Astrocyte of the spinal cord (primary cell): ENCODE measurements at regions not wholly inside any gene's neighbourhood (a gene's known extent, or its start where the extent isn't known, plus 50 kb on each side); places are given as distances from the start of the nearest gene placed in this dataset.

Experiments
- DNase-seq: peaks from one replicate; pipeline ENCODE4 v3.0.0; 2011; ENCODE audit warnings: low read depth, low spot score
- H3K4me3 ChIP-seq: 2 replicates; pipeline ENCODE4 v1.5.1; 2011; ENCODE audit warnings: low read depth, mild to moderate bottlenecking, low read length, moderate library complexity
- CTCF ChIP-seq: IDR thresholded peaks from 2 replicates; pipeline ENCODE4 v1.5.1; 2012; ENCODE audit warnings: low read depth, mild to moderate bottlenecking, low read length, inconsistent platforms
- in situ Hi-C: cut with HindIII; loops from 2 replicates; pipeline ENCODE4 v1.10.0; 2017; ENCODE audit warnings: low sequenced_read_pairs

DNA sequence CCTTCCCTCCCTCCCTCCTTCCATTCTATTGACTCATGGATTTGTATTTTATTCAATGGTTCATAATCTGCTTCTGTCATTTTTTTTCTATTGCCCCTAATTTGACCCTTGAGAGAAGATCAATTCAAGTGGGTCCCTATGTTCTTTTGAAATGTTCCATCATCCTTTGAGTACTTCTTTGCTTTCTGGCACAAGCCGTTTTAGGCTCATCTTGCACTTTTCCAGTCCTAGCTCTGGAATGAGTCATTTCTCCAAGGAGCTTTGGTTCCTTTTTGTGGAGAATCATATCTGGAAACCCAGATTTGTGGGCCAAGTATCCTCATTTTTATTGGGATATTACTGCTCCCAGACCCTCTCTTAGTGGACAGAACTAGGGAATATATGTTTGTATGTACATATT lies 126.8 kb upstream of the PTPN3 start:
- TF ChIP-seq CTCF: no peak
- DNase-seq: no peak
- in situ Hi-C loops: no loop called here
- no peak overlapping the region for H3K4me3 ChIP-seq

DNA sequence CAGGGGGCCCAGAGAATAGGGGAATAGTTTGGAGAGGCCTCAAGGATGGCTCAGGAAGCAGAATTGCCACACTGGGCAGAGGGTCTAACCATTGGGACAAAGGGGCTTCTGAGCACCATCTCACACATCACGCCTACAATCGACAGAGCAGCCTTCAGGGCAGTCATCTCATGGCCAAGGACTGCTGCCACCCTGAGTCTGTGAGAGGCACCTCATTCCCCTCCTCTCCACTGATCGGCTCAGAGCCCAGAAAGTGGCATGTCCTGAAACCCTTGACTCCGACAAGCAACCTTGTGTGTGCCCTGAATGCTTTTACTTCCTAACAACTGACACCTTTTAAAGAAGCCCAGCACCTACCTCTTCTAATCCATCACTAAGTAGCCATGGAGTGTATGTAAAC lies 128.9 kb upstream of the PTPN3 start:
- H3K4me3 ChIP-seq: no peak overlapping the region
- in situ Hi-C loops: no loop called here

DNA sequence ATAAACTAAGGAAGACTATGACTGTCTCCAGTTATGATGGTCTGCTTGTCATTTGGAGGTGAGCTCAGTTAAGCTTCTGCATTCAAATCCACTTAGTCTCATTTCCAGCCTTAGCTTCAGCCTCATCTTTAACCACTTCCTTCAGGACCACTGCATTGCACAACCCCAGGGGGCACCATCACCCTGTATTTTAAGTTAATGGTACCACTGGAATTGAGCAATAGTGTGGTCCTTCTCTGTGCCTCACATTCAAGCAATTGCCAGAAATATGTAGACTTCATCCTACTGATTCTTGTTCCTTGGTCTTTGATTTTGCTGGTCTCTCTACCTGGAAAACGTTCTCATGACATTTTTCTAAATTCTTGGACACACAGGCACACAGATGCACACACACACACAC lies 131.5 kb upstream of the PTPN3 start:
- TF ChIP-seq CTCF: no peak
- no peak overlapping the region for H3K4me3 ChIP-seq
- DNase-seq: no peak
- in situ Hi-C loops: no loop called here

More for the DNA sequence above, 128.9 kb upstream of the PTPN3 start:
- DNase-seq: no peak
- no peak for TF ChIP-seq CTCF

DNA sequence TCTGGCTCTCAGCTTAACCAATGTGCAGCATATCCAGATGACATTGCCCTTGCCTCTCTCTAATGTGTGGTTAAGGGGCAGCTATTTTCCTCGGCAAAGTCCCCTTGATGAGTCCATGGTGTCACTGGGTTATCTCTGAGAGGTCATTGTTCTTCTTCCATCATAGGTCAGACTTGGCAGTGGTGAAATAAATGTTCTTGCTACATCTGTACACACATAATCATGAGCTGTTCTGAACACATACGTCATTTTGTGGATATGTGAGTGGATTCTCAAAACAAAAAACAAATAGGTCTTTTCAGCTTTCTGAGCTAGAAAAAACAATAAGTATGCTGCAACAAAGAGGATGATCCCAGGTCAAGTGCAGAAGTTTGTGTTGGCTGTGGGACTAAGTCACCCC lies 134.7 kb upstream of the PTPN3 start:
- no peak for DNase-seq
- TF ChIP-seq CTCF: no peak
- in situ Hi-C loops: no loop called here
- no peak overlapping the region for H3K4me3 ChIP-seq

- TF ChIP-seq CTCF: no peak
- in situ Hi-C loops: no loop called here
- peak; percentile 16 for DNase-seq
- peak overlapping the region; percentile 35 for H3K4me3 ChIP-seq
Measured at GRCh38 chr9:109639674-109640579, 140.1 kb upstream of the PALM2AKAP2 start.

- H3K4me3 ChIP-seq: peak overlapping the region; percentile 35
- in situ Hi-C loops: no loop called here
- DNase-seq: peak; percentile 62
- no peak for TF ChIP-seq CTCF
Measured at GRCh38 chr9:109640580-109641371, 139.2 kb upstream of the PALM2AKAP2 start.
